ENCODE measurements at regions not wholly inside any gene's neighbourhood (a gene's known extent, or its start where the extent isn't known, plus 50 kb on each side); places are given as distances from the start of the nearest gene placed in this dataset.

DNA sequence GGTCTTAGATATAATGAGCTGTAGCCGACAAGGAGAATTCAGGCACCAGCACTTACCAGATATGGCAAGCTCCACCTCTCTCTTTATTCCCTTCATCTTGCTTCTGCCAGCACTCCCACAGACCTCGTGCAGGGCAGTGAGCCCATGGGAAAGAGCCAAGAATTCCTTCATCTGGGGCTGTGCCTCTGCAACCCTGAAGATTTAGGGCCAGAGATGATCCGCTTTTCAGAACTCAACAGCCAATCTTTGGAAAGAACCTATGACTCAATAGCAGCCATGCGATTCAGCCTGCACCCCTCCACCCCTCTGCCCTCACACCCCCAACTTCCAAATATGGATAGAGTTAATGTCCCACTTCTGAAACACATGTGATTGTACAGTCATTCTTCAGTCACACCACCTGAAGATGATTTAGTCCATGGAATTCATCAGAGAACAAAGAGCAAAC, 533.7 kb upstream of the TNP1 start:
- Histone ChIP-seq H3K27ac (ENCODE audit: low read depth, low read length, poor library complexity, severe bottlenecking) (no peak overlapping the region), H3K4me3 (ENCODE audit: low read depth, low read length, poor library complexity, severe bottlenecking) (no peak overlapping the region), H4K20me1 (ENCODE audit: insufficient read depth, low read length) (no peaks in the 10 kb centered on the region), H3K4me1 (ENCODE audit: insufficient read depth, low read length, poor library complexity, severe bottlenecking) (no peaks in the 10 kb centered on the region), H3K9me2 (ENCODE audit: insufficient read depth, low read length) (no peaks in the 10 kb centered on the region), H3K79me2 (ENCODE audit: insufficient read depth, low read depth, low read length) (no peaks in the 10 kb centered on the region), H2AFZ (ENCODE audit: low read length) (no peak overlapping the region), H3K36me3 (ENCODE audit: insufficient read depth, low read length) (no peaks in the 10 kb centered on the region), H3K4me2 (ENCODE audit: low read length) (no peak overlapping the region), H3K9me3 (ENCODE audit: low read length) (no peaks in the 10 kb centered on the region)
- DNase-seq (ENCODE audit: low spot score): no peak
- ChIA-PET CTCF (ENCODE audit: unreplicated experiment) (no interaction called here), POLR2A (no interaction called here)
- intact Hi-C loops (cut with micrococcal nuclease; ENCODE audit: unreplicated experiment): no loop called here
- TF ChIP-seq EZH2phosphoT487 (IDR thresholded peaks at IDR 0.05; ENCODE audit: borderline replicate concordance, low read depth, low read length): no peak
- TF ChIP-seq, protein P1, sequence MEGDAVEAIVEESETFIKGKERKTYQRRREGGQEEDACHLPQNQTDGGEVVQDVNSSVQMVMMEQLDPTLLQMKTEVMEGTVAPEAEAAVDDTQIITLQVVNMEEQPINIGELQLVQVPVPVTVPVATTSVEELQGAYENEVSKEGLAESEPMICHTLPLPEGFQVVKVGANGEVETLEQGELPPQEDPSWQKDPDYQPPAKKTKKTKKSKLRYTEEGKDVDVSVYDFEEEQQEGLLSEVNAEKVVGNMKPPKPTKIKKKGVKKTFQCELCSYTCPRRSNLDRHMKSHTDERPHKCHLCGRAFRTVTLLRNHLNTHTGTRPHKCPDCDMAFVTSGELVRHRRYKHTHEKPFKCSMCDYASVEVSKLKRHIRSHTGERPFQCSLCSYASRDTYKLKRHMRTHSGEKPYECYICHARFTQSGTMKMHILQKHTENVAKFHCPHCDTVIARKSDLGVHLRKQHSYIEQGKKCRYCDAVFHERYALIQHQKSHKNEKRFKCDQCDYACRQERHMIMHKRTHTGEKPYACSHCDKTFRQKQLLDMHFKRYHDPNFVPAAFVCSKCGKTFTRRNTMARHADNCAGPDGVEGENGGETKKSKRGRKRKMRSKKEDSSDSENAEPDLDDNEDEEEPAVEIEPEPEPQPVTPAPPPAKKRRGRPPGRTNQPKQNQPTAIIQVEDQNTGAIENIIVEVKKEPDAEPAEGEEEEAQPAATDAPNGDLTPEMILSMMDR (conservative IDR thresholded peaks at IDR 0.05; ENCODE audit: low read length): no peak
- no TSS peak for BruUV-seq (replicated peaks)

GRCh38 chr2:217392930-217393584, 533.2 kb upstream of the TNP1 start:
- no peaks in the 10 kb centered on the region for H3K9me3 ChIP-seq (ENCODE audit: low read length)
- H3K4me3 ChIP-seq (ENCODE audit: low read depth, low read length, poor library complexity, severe bottlenecking): no peak overlapping the region
- intact Hi-C loops (cut with micrococcal nuclease; ENCODE audit: unreplicated experiment): no loop called here
- no peaks in the 10 kb centered on the region for H4K20me1 ChIP-seq (ENCODE audit: insufficient read depth, low read length)
- no TSS peak for BruUV-seq (replicated peaks)
- no peak overlapping the region for H2AFZ ChIP-seq (ENCODE audit: low read length)
- H3K9me2 ChIP-seq (ENCODE audit: insufficient read depth, low read length): no peaks in the 10 kb centered on the region
- no peak for DNase-seq (ENCODE audit: low spot score)
- no peaks in the 10 kb centered on the region for H3K4me1 ChIP-seq (ENCODE audit: insufficient read depth, low read length, poor library complexity, severe bottlenecking)
- ChIA-PET CTCF (ENCODE audit: unreplicated experiment) (no interaction called here), POLR2A (no interaction called here)
- no peaks in the 10 kb centered on the region for H3K36me3 ChIP-seq (ENCODE audit: insufficient read depth, low read length)
- no peak overlapping the region for H3K27ac ChIP-seq (ENCODE audit: low read depth, low read length, poor library complexity, severe bottlenecking)
- no peak overlapping the region for H3K4me2 ChIP-seq (ENCODE audit: low read length)
- no peaks in the 10 kb centered on the region for H3K79me2 ChIP-seq (ENCODE audit: insufficient read depth, low read depth, low read length)
- TF ChIP-seq, protein P1 (conservative IDR thresholded peaks at IDR 0.05; ENCODE audit: low read length): no peak
- TF ChIP-seq EZH2phosphoT487 (IDR thresholded peaks at IDR 0.05; ENCODE audit: borderline replicate concordance, low read depth, low read length): no peak

DNA sequence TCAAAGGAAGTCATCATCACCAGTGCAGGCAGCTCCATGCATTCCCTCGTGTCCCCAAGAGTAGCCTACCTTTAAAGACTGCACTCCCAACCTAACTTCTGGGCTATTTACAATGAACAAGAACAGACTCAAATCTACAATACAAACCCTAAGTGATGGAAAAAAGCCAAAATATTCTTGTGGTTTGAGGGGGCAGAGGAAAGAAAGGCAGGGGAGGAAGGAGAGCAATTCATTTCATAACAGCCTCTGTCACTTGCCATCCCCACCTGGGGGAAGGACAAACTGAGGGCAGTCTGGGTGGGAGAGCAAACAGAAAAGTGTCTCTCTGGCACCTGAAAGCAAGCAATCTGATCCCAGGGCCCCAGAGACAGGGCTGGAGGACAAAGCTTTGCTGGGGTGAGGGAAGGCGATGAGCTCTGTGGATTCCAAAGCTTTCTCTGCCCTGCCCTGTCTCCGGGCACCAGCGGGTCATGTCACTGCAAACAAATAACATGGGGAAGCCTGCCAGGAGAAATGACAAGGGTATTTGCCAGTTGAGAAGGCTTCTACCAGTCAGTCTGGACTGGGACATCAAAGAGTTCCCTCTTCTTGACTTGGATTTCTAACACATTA, 528.0 kb upstream of the TNP1 start:
- Histone ChIP-seq H3K4me2 (ENCODE audit: low read length) (no peak overlapping the region), H3K9me3 (ENCODE audit: low read length) (no peaks in the 10 kb centered on the region), H2AFZ (ENCODE audit: low read length) (no peak overlapping the region), H3K79me2 (ENCODE audit: insufficient read depth, low read depth, low read length) (no peaks in the 10 kb centered on the region), H3K4me1 (ENCODE audit: insufficient read depth, low read length, poor library complexity, severe bottlenecking) (no peaks in the 10 kb centered on the region), H3K36me3 (ENCODE audit: insufficient read depth, low read length) (no peaks in the 10 kb centered on the region), H3K4me3 (ENCODE audit: low read depth, low read length, poor library complexity, severe bottlenecking) (no peak overlapping the region), H3K9me2 (ENCODE audit: insufficient read depth, low read length) (no peaks in the 10 kb centered on the region), H3K27ac (ENCODE audit: low read depth, low read length, poor library complexity, severe bottlenecking) (no peak overlapping the region), H4K20me1 (ENCODE audit: insufficient read depth, low read length) (no peaks in the 10 kb centered on the region)
- CTCF ChIA-PET (ENCODE audit: unreplicated experiment): no interaction called here
- POLR2A ChIA-PET: no interaction called here
- intact Hi-C loops (cut with micrococcal nuclease; ENCODE audit: unreplicated experiment): no loop called here
- no TSS peak for BruUV-seq (replicated peaks)
- TF ChIP-seq, protein P1 (conservative IDR thresholded peaks at IDR 0.05; ENCODE audit: low read length): no peak
- no peak for TF ChIP-seq EZH2phosphoT487 (IDR thresholded peaks at IDR 0.05; ENCODE audit: borderline replicate concordance, low read depth, low read length)
- no peak for DNase-seq (ENCODE audit: low spot score)
